Stimulated activated CD8-positive, alpha-beta memory T cell treated with anti-CD3 and anti-CD28 coated beads, Interleukin-4, amount 100 ng/mL, for 48 hours (primary cell): ENCODE measurements at regions not wholly inside any gene's neighbourhood (a gene's known extent, or its start where the extent isn't known, plus 50 kb on each side); places are given as distances from the start of the nearest gene placed in this dataset.

Experiments
- DNase-seq: peaks from one replicate; pipeline ENCODE4 v3.0.0-alpha.2; 2020

DNA sequence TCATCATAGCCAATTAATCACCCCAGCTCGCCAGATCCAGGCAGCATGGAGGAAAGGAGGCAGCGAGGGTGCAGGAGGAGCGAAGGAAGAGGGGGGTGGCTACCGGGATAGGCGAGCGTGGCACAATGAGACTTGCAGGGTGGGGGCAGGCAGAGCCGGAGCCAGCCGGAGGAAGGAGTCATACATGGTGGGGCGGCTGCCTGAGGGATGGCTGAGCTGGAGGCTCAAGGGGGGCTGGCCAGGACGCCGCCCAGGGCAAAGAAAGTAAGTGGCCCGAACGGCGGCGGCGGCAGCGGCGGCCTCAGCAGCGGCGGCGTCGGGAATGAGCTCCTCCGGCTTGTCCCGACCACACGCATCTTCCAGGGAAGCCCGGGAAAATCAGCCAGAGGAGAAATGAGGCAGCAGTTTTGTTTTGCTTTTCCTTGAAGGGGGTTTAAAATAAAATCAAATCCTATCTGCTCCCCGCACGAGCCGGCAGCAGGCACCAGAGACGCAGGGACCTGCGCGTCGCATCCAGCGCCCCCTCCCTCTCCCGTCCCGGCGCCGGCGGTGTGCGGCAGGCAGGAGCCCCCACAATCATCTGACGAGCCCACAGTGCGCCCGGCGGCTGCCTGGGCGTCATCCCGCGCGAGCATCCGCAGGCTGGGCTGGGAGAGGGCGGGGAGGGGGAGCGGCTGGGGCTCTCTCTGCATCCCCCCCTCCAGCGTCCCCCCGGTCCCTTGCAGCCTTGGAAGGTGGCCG, 263.6 kb downstream of the CTTN start:
- DNase-seq: no peak

DNA sequence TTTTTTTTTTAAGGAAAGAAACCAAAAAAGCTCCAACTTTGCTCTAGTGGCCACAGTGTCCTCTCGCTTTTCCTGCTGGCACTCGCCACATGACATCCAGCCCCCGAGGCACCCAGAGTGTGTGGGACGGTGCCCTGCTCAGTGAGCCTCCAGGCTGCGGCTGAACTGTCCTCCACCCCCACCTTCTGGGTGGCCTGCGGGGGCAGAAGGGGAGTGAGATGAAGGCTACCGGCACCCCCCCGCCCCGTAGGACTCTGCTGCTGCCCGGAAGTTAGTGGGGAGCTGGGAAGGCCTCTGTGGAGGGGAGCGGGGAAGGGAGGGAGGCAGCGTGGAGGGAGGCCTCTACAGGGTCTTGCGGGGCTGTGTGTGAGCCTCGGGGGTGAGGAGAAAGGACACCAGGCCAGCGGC, 264.4 kb downstream of the CTTN start:
- no peak for DNase-seq

GRCh38 chr11:70663815-70664214, 265.5 kb downstream of the CTTN start:
- DNase-seq: no peak

- DNase-seq: no peak
Observed at GRCh38 chr11:70666311-70666710, 268.0 kb downstream of the CTTN start.

GRCh38 chr11:70667767-70668166, 269.4 kb downstream of the CTTN start:
- no peak for DNase-seq

DNA sequence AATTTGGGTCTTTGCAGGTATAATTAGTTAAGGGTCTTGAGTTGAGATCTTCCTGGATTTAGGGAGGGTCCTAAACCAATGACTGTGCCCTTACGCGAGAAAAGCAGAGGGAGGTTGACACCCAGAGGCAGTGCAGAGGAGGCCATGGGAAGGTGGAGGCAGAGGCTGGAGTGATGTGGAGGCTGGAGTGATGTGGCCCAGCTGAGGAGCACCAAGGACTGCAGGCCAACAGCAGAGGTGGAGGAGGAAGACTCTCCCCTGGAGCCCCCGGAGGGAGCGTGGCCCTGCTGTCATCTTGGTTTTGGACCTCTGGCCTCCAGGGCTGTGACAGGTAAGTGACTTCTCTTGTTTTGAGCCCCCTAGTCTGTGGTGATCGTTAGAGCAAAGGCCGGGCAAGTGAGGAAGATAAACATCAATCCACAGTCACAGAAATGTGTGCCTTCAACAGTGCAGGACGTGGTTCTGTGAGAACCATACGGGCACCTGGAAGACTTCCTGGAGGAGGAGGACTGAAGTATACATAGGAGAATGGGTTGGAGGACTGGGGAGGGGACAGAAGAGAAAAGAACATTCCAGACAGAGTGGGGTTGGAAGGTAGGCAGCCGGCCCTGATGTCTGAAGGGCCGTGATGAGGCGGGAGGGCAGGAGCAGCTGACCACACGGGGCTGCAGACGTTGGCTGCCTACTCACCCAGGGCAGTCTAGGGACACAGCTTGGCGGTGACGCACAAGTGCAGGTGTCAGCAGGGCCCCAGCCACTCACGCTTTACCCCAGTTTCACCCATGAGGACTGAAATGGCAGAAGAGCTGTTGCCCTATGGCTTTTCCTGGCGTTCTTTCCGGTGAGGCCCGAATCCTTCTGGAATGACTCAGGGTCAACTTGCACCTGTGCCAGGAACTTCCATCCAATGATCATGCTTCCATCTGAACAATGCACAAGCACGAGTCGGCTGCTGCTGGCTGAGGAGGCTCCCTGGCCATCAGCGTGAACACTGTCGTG, 270.2 kb downstream of the CTTN start:
- no peak for DNase-seq

- no peak for DNase-seq
Observed at GRCh38 chr11:70669281-70669680, 271.0 kb downstream of the CTTN start.

GRCh38 chr11:70669871-70670675, 271.7 kb downstream of the CTTN start:
- DNase-seq: no peak

DNA sequence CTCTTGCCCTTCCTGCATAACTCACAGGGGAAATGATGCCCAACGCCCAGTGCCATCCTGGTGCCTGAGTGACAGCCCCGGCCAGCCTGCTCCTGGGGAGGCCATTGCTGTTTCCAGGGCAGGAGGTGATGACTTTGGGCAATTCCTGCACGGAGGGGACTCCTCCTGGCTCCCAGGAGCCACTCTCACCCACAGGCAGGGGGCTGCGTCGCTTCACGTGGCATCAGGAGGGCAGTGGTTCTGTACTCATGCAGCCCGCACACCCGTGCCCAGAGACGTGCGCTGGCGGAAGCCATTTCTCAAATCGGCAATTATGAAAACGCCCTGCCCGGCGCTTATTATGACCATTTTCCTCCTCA, 272.3 kb downstream of the CTTN start:
- DNase-seq: no peak

DNA sequence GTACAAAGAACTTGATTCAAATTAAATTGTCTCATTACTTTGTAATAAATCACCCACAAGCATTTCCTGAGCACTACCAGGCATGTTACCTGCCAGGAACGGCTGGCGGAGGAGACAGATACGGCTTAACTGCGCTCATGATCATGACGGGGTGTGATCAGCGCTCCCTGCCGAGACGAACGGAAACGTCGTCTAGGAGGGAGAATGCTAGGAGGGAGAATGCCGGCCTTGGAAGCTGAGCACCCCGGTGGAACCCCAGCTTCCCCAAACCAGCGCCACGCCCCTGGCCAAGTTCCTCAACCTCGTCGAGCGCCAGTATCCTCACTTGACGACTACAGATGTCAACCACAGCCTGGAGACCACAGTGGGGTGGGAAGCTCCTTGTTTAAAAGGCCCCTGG, 272.8 kb downstream of the CTTN start:
- no peak for DNase-seq

- no peak for DNase-seq
Observed at GRCh38 chr11:70671611-70672010, 273.3 kb downstream of the CTTN start.

DNA sequence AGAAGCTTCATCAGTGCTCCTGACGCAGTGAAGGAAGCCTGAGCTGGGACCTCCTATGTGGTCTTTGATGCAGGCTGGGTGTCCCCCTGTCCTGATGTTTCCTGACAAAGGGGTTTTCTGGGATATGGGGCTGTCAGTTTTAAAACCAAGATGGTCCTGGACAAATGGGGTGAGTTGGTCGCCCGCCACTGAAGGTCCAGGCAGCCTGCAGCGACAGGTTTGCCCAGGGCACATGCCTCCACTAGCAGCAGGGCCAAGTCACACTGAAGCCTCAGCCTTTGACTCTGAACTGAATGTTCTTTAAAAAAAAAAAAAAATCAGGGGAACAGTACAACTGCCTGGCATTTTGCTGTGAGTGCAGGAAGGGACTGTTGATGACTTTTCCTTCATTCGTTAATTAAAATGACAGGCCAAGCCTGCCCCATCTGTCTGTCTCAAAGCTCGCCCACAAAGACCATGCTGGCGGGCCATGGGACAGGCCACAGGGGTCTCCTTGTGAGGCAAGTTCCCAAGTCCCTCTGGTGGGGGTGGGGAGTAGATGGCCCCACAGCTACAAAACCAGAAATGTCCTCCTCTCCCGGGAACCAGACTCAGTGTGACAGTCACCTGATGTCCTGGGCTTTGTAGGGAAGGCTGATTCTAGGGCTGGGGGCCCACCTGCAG, 274.8 kb downstream of the CTTN start:
- DNase-seq: no peak

DNA sequence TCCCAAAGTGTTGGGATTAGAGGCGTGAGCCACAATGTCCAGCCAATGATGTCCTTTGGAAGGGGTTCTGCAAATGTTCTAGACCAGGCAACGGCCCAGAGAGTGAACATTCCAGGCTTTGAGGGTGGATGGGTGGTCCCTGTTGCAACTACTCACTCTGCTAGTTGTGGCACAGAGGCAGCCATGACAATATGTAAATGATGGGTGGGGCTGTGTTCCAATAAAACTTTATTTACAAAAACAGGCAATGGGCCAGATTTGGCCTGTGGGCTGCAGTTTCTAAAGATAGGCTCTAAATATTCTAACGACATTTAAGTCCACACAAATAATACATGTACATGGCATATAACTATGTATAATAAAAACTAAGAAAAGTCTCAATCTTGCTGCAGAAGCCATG, 276.3 kb downstream of the CTTN start:
- DNase-seq: no peak

DNA sequence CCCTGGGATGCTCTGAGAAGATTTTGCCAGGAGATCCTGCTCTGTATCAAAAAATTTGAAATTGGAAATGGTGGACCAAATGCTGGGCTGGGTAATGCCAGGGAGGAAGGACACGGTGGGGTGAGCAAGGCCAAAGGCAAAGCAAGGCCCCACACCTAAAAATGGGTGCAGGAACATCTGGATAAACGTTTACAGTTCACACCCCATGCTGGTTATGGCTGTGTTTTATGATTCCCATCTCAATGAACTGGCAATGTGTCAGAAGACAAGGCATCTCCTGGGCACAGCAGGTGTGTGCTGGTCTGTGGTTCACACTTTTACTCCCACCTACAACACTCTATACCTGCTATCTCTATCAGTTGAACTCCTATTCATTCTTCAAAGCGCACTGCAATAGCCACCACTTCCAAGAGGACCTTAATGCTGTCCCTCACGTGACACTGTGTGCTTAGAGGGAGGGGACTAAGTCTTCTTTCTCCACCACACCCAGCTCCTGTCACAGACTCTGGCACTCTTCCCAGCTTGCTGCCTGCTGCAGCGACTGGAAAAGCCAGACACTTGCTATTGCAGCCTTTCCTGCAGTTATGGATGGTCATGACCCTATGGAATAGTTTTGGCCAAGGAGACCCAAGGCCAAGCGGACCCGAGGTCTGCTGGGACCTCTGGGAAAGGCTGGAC, 277.5 kb downstream of the CTTN start:
- no peak for DNase-seq

DNA sequence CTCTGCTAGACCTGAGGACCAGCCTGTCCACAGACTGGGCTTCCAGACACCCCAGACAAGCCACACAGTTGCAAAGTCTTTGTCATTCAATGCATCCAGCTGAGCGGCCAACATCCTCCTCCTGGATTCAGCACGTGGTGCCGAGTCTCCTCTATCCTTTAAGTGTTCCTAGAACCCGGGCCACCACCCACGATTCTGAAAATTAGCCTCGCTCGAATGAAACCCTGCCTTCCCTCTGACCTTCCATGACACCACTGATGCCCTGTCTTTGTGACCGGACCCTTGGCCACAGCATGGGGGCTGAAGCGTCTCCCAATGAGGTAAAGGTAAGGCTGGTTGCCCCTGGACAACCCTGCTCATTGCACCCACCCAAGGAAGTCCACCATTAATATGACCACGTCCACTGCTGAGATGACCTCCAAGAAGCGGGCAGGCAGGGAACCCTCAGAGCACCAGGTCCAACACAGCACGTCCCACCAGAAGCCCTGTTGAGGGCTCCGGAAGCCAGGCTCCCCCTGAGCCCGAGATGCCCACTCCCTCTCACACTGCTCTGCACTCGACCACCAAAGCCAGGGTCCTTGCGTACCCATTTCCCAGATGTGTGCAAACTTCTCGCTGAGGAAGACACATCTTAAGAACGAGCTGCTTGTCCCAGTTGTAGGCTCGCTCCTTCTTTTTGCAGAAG, 279.0 kb downstream of the CTTN start:
- DNase-seq: no peak

DNA sequence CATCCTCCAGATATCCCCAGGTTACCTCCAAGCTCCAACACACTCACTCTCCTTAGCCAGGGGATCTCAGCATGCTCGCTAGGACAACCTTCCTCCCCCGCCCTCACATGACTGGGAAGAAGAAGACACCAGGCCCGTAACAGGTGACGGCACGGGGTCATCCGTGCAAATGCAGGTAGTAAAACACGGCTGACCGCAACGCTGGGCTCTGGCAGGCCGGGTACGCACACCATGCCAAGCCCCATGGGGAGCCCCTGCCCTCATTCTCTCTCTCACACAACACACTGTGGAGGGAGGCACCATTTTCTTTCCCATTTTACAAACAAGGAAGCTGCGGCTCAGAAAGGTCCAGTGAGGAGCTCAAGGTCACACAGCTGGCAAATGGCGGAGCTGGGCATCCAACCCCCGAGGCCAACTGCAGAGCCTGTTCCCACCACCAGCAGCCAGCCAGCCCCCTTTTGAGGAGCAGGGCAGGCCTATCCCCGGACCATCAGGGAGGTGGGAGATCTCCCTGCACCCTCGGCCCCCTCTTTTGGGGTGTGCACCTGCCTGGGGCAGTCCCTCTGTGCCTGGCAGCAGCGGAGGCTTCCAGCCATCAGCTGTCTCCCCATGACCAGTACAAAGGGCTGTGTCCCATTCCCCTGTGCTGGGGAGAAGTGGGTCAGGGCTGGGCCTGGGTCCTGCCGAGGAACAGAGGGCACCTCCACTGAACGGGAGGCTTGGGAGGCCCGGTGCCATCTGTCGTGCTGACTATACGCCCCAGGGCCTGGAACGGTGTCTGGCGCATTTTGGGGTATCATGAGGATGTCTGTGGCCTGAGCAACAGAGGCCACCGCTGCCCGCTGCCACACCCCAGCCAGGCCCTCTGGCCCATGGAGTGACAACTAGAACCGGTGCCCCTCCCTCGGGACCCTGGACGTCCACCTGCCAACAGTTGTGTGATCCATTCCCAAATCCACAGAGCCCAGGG, 280.9 kb downstream of the CTTN start:
- no peak for DNase-seq

DNA sequence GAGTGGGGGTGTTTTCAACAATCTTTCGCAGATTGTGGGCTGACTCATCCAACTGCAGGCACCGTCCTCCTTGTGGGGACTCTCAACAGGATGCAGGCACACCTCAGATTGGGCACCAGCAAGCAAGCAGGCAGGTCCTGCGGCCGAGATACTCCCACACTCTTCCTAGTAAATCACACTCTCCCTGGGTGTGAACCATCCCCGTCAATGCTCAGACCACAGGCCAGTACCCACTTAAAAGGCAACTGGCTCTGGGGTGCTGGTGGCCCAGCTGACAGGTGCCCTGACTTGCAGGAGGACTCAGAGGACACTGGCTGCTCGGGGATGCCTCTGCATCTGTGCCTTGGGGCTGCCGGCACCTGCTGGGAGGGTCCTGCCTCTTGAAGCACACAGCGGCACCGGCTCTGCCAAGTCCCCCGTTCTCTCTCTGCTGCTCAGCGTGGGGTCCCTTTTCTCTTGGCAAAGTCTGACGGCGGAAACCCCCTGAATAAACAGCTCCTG, 282.5 kb downstream of the CTTN start:
- peak; percentile 32 for DNase-seq

DNA sequence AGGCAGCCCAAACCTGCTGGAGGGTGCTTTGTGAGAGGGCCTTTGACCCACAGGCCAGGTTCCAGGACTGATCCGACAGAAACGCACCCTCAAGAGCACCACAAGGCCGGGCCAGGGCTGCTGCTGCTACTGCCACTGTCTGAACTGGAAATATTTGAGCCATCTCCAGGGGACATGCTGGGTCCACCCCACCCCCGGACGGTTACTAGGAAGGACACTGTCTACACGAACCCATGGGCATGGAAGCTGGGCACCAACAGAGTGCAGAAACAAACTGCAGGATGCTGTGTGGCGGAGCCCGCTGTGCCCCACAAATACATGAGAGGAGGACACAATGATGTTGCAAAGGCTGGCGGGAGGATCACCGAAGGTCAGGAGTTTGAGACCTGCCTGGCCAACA, 283.7 kb downstream of the CTTN start:
- no peak for DNase-seq

DNA sequence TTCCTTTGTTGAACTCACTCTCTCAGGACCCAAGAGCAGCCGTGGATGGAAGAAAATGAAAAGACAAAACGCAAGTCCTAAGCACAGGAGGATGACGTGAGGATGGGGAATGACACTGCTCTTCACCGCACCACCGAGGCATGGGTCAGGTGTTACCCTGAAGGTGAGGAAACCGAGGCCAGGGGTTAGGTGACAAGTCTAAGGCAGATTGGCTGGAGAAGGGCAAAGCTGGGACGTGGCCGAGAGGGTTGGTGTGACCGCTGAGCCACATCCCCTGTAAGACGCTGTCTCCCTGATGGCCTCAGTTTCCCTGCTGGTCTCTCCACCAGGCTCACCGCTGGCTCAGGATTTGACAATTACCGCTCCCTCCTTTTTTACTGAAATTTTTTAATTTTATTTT, 284.4 kb downstream of the CTTN start:
- DNase-seq: no peak

- DNase-seq: no peak
Observed at GRCh38 chr11:70687716-70688115, 289.4 kb downstream of the CTTN start.
